ENCODE measurements at regions not wholly inside any gene's neighbourhood (a gene's known extent, or its start where the extent isn't known, plus 50 kb on each side); places are given as distances from the start of the nearest gene placed in this dataset.

GRCh38 chr7:153454306-153454705 is 597.9 kb upstream of the DPP6 start:
- CTCF ChIA-PET = interaction anchor here (0.6 kb wide), 1 partner anchor 1059 kb away, joined by 3 read pairs; no protein-coding TSS in a partner anchor
- H3K36me3 ChIP-seq (ENCODE audit: control insufficient read depth in 2 of 2, insufficient read depth in 1 of 2, low read length in 2 of 2) = no peaks in the 10 kb centered on the region
- POLR2A ChIA-PET = no interaction called here
- H3K4me3 ChIP-seq (ENCODE audit: low read depth, low read length) = no peak overlapping the region
- TF ChIP-seq PRDM10 (tag by site-specific recombination; IDR thresholded peaks at IDR 0.05) = no peak
- no peak for TF ChIP-seq ZNF423 (tag by site-specific recombination; IDR thresholded peaks at IDR 0.05)
- no peak for TF ChIP-seq REST (tag by site-specific recombination; IDR thresholded peaks at IDR 0.05)
- no peak for TF ChIP-seq ZNF548 (tag by site-specific recombination; IDR thresholded peaks at IDR 0.05)
- TF ChIP-seq ZNF645 (tag by site-specific recombination; IDR thresholded peaks at IDR 0.05) = no peak
- no peak for TF ChIP-seq ZNF148 (tag by site-specific recombination; IDR thresholded peaks at IDR 0.05; ENCODE audit: borderline replicate concordance)
- no peak for TF ChIP-seq ZNF239 (tag by site-specific recombination; IDR thresholded peaks at IDR 0.05)
- TF ChIP-seq HOXC10 (CRISPR knock-in tag; IDR thresholded peaks at IDR 0.05) = no peak
- no peak for TF ChIP-seq ZNF112 (tag by site-specific recombination; IDR thresholded peaks at IDR 0.05)
- TF ChIP-seq ZNF214 (tag by site-specific recombination; IDR thresholded peaks at IDR 0.05; ENCODE audit: borderline replicate concordance) = no peak
- no peak for TF ChIP-seq ZSCAN16 (tag by site-specific recombination; IDR thresholded peaks at IDR 0.05)
- no peak for TF ChIP-seq ZNF10 (tag by site-specific recombination; IDR thresholded peaks at IDR 0.05)
- TF ChIP-seq ZNF623 (tag by site-specific recombination; IDR thresholded peaks at IDR 0.05) = no peak
- TF ChIP-seq WT1 (tag by site-specific recombination; IDR thresholded peaks at IDR 0.05) = no peak
- no peak overlapping the region for H3K27ac ChIP-seq (ENCODE audit: extremely low read depth, low read depth, low read length)
- no peaks in the 10 kb centered on the region for H3K4me1 ChIP-seq (ENCODE audit: control insufficient read depth, insufficient read depth, low read length)
- no peaks in the 10 kb centered on the region for H3K9me3 ChIP-seq (ENCODE audit: control insufficient read depth, insufficient read depth, low read depth, low read length)

GRCh38 chr7:153457746-153458145 is 594.5 kb upstream of the DPP6 start:
- no peaks in the 10 kb centered on the region for H3K36me3 ChIP-seq (ENCODE audit: control insufficient read depth in 2 of 2, insufficient read depth in 1 of 2, low read length in 2 of 2)
- no peaks in the 10 kb centered on the region for H3K4me1 ChIP-seq (ENCODE audit: control insufficient read depth, insufficient read depth, low read length)
- no peaks in the 10 kb centered on the region for H3K9me3 ChIP-seq (ENCODE audit: control insufficient read depth, insufficient read depth, low read depth, low read length)
- H3K27ac ChIP-seq (ENCODE audit: extremely low read depth, low read depth, low read length) = no peak overlapping the region
- peak; percentile 79 for TF ChIP-seq ZBTB21 (tag by site-specific recombination; IDR thresholded peaks at IDR 0.05)
- TF ChIP-seq ZNF785 (tag by site-specific recombination; IDR thresholded peaks at IDR 0.05) = no peak
- no peak for TF ChIP-seq ZNF777 (tag by site-specific recombination; IDR thresholded peaks at IDR 0.05; ENCODE audit: borderline replicate concordance)
- no peak for TF ChIP-seq ZBTB20 (tag by site-specific recombination; IDR thresholded peaks at IDR 0.05)
- CTCF ChIA-PET = no interaction called here
- POLR2A ChIA-PET = no interaction called here
- H3K4me3 ChIP-seq (ENCODE audit: low read depth, low read length) = no peak overlapping the region
